Ishikawa (cell line): ENCODE measurements at regions not wholly inside any gene's neighbourhood (a gene's known extent, or its start where the extent isn't known, plus 50 kb on each side); places are given as distances from the start of the nearest gene placed in this dataset.

Experiments
- CEBPB ChIP-seq: IDR thresholded peaks from 2 replicates; pipeline ENCODE4 v1.6.1; 2012
- CREB1 ChIP-seq: IDR thresholded peaks from 2 replicates; pipeline ENCODE4 v1.6.1; 2012; ENCODE audit warnings: low read depth
- EGR1 ChIP-seq: IDR thresholded peaks from 2 replicates; pipeline ENCODE4 v1.6.1; 2012
- EP300 ChIP-seq: IDR thresholded peaks from 2 replicates; pipeline ENCODE4 v1.6.1; 2012; ENCODE audit warnings: borderline replicate concordance
- FOXM1 ChIP-seq: IDR thresholded peaks from 2 replicates; pipeline ENCODE4 v1.6.1; 2012; ENCODE audit warnings: low read depth, borderline replicate concordance
- MAX ChIP-seq: IDR thresholded peaks from 2 replicates; pipeline ENCODE4 v1.6.1; 2012
- NFIC ChIP-seq: IDR thresholded peaks from 2 replicates; pipeline ENCODE4 v1.6.1; 2012
- RAD21 ChIP-seq: IDR thresholded peaks from 2 replicates; pipeline ENCODE4 v1.6.1; 2012; ENCODE audit warnings: low read depth
- REST ChIP-seq: IDR thresholded peaks from 2 replicates; pipeline ENCODE4 v1.6.1; 2012; ENCODE audit warnings: low read depth, mild to moderate bottlenecking
- TAF1 ChIP-seq: IDR thresholded peaks from 2 replicates; pipeline ENCODE4 v1.6.1; 2012; ENCODE audit warnings: low read depth, mild to moderate bottlenecking
- TCF12 ChIP-seq: IDR thresholded peaks from 2 replicates; pipeline ENCODE4 v1.6.1; 2012; ENCODE audit warnings: low read depth
- TEAD4 ChIP-seq: IDR thresholded peaks from 2 replicates; pipeline ENCODE4 v1.6.1; 2012
- USF1 ChIP-seq: IDR thresholded peaks from 2 replicates; pipeline ENCODE4 v1.6.1; 2012
- YY1 ChIP-seq: IDR thresholded peaks from 2 replicates; pipeline ENCODE4 v1.6.1; 2012; ENCODE audit warnings: low read depth
- ZBTB7A ChIP-seq: IDR thresholded peaks from 2 replicates; pipeline ENCODE4 v1.6.1; 2012; ENCODE audit warnings: low read depth

- TF ChIP-seq RAD21: no peak
- no peak for TF ChIP-seq REST
- no peak for TF ChIP-seq USF1
- no peak for TF ChIP-seq TCF12
- no peak for TF ChIP-seq YY1
Observed at GRCh38 chr5:164998142-164998541, 1492.7 kb downstream of the MAT2B start.

GRCh38 chr5:164998590-164998989 is 1493.2 kb downstream of the MAT2B start:
- TF ChIP-seq RAD21 (no peak), MAX (no peak), REST (no peak), CEBPB (no peak), TEAD4 (no peak), NFIC (no peak), ZBTB7A (no peak), USF1 (no peak), FOXM1 (no peak), TAF1 (no peak), EP300 (no peak), YY1 (no peak), EGR1 (no peak), CREB1 (no peak)

- no peak for TF ChIP-seq EP300
- no peak for TF ChIP-seq TCF12
- TF ChIP-seq ZBTB7A: no peak
- TF ChIP-seq MAX: no peak
- no peak for TF ChIP-seq CEBPB
- no peak for TF ChIP-seq RAD21
Observed at GRCh38 chr5:165000479-165001190, 1495.2 kb downstream of the MAT2B start.

GRCh38 chr5:165003283-165003682 is 1497.9 kb downstream of the MAT2B start:
- TF ChIP-seq EP300: no peak
- no peak for TF ChIP-seq FOXM1
- no peak for TF ChIP-seq TEAD4
- no peak for TF ChIP-seq EGR1
- TF ChIP-seq REST: no peak
- TF ChIP-seq CREB1: no peak
- TF ChIP-seq ZBTB7A: no peak
- no peak for TF ChIP-seq CEBPB
- TF ChIP-seq TCF12: no peak
- no peak for TF ChIP-seq NFIC
- TF ChIP-seq MAX: no peak
- TF ChIP-seq USF1: no peak
